GM20000 (cell line): ENCODE measurements at regions not wholly inside any gene's neighbourhood (a gene's known extent, or its start where the extent isn't known, plus 50 kb on each side); places are given as distances from the start of the nearest gene placed in this dataset.

Experiments used
- DNase-seq: peaks from one replicate; pipeline ENCODE4 v3.0.0; 2012; ENCODE audit warnings: low spot score
- CTCF ChIP-seq: IDR thresholded peaks from 2 replicates; pipeline ENCODE4 v1.5.1; 2012; ENCODE audit warnings: mild to moderate bottlenecking, control low read depth; ENCODE audit errors: extremely low read depth, missing control alignments

- no peak for TF ChIP-seq CTCF
- no peak for DNase-seq
Observed at GRCh38 chr1:195345149-195345548, 1263.1 kb downstream of the KCNT2 start.

GRCh38 chr1:195337646-195338045 lies 1270.6 kb downstream of the KCNT2 start:
- no peak for TF ChIP-seq CTCF
- DNase-seq: no peak

- no peak for TF ChIP-seq CTCF
- no peak for DNase-seq
Observed at GRCh38 chr1:195336812-195337211, 1271.4 kb downstream of the KCNT2 start.

- no peak for DNase-seq
Observed at GRCh38 chr1:195335541-195335940, 1272.7 kb downstream of the KCNT2 start.

GRCh38 chr1:195332102-195332501 lies 1276.1 kb downstream of the KCNT2 start:
- TF ChIP-seq CTCF: no peak

More at GRCh38 chr1:195335541-195335940, 1272.7 kb downstream of the KCNT2 start:
- TF ChIP-seq CTCF: no peak

GRCh38 chr1:195328681-195329080 lies 1279.6 kb downstream of the KCNT2 start:
- no peak for TF ChIP-seq CTCF
- DNase-seq: no peak

More at GRCh38 chr1:195332102-195332501, 1276.1 kb downstream of the KCNT2 start:
- no peak for DNase-seq

- TF ChIP-seq CTCF: no peak
- no peak for DNase-seq
Observed at GRCh38 chr1:195328102-195328501, 1280.1 kb downstream of the KCNT2 start.
